Muscle layer of duodenum (tissue), 2 donors: ENCODE measurements at regions not wholly inside any gene's neighbourhood (a gene's known extent, or its start where the extent isn't known, plus 50 kb on each side); places are given as distances from the start of the nearest gene placed in this dataset.

Experiments
- H3K27ac ChIP-seq: one replicate; pipeline ENCODE4 v1.7.0; 2013; ENCODE audit warnings: mild to moderate bottlenecking, low read length
- H3K27me3 ChIP-seq: one replicate; pipeline ENCODE4 v1.7.0; 2013; ENCODE audit warnings: low read depth, mild to moderate bottlenecking, control low read depth, low read length
- H3K36me3 ChIP-seq, 2 donors: one replicate each; pipeline ENCODE4 v1.7.0; 2013; ENCODE audit warnings: low read length in 2 of 2, control low read depth in 1 of 2, mild to moderate bottlenecking in 1 of 2; ENCODE audit not compliant: insufficient read depth in 2 of 2, control insufficient read depth in 1 of 2
- H3K4me1 ChIP-seq, 2 donors: one replicate each; pipeline ENCODE4 v1.7.0; 2013; ENCODE audit warnings: low read length in 2 of 2, mild to moderate bottlenecking in 2 of 2, control low read depth in 1 of 2, moderate library complexity in 1 of 2; ENCODE audit not compliant: insufficient read depth in 2 of 2, control insufficient read depth in 1 of 2
- H3K4me3 ChIP-seq, 2 donors: one replicate each; pipeline ENCODE4 v1.7.0; 2013; ENCODE audit warnings: low read length in 2 of 2, low read depth in 1 of 2, mild to moderate bottlenecking in 1 of 2
- H3K9me3 ChIP-seq, 2 donors: one replicate each; pipeline ENCODE4 v1.7.0; 2013; ENCODE audit warnings: low read length in 2 of 2, control low read depth in 1 of 2, mild to moderate bottlenecking in 1 of 2; ENCODE audit not compliant: control insufficient read depth in 1 of 2
- donor health status: healthy.

DNA sequence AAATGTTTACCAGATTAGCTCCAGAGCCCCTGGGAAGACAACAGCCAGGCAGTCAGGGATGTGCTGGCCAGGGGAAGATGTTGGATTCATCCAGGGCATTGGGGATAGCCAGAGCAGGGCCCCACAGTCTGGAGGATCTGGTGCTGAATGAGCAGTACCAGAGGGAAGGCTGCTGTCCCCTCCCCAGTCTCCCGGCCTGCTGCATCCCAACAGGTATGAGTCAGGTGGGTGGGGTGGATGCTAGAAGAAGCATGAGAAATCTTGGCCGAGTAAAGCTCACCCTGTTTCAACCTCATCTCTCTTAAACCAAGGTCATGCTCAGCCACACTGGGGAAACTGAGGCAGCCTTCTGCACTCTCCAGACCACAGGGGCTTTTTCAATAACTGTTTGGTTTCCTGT lies 71.9 kb upstream of the SEC14L1 start:
- no peaks in the 10 kb centered on the region for H3K36me3 ChIP-seq
- no peak overlapping the region for H3K27ac ChIP-seq
- H3K4me3 ChIP-seq: no peak overlapping the region
- H3K9me3 ChIP-seq: no peaks in the 10 kb centered on the region
- no peaks in the 10 kb centered on the region for H3K4me1 ChIP-seq
- no peaks in the 10 kb centered on the region for H3K27me3 ChIP-seq

DNA sequence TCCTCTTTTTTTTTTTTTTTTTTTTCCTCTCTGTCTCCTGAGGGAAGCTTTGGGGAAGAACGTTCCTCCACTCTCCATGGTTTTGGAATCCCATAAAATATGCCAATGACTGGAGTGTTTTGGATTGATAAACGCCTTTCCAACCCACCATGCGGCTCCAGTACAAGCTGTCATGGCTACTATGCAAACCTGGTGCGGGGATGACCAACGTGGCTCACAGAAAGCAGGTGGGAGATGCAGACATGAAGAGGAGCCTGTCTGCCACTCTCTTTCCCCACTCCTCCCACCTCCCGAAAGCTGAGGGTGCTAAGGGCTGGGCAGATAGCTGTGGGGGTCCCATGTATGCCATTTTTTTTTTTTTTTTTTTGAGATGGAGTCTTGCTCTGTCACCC lies 69.9 kb upstream of the SEC14L1 start:
- H3K27me3 ChIP-seq: no peaks in the 10 kb centered on the region

DNA sequence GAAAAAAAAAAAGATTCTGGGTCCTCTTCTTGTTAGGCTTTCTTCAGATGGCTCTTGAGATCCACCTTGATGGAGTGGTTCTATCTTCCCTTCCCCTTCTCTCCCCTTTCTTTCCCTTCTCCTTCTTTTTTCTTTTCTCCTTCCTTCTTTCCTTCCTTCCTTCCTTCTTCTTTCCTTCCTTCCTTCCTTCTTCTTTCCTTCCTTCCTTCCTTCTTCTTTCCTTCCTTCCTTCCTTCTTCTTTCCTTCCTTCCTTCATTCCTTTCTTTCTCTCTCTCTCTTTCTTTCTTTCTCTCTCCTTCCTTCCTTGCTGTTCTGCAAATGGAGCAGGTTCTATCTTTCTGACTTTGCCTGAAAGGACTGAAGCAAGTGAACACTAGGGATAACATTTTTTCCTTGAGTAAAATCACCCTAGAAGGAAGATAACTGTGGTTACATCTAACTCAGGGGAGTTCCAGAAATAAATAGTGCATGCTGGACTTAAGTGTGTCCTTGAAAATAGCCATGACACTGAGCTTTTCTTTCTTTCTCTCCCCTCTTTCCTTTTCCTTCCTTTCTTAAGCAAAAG lies 68.8 kb upstream of the SEC14L1 start:
- H3K27ac ChIP-seq: no peak overlapping the region
- no peaks in the 10 kb centered on the region for H3K27me3 ChIP-seq
- no peaks in the 10 kb centered on the region for H3K9me3 ChIP-seq
- no peaks in the 10 kb centered on the region for H3K4me1 ChIP-seq
- H3K36me3 ChIP-seq: no peaks in the 10 kb centered on the region
- no peak overlapping the region for H3K4me3 ChIP-seq

More for the DNA sequence above, 69.9 kb upstream of the SEC14L1 start:
- Histone ChIP-seq H3K9me3 (no peaks in the 10 kb centered on the region), H3K4me3 (no peak overlapping the region), H3K27ac (no peak overlapping the region), H3K36me3 (no peaks in the 10 kb centered on the region), H3K4me1 (no peaks in the 10 kb centered on the region)

DNA sequence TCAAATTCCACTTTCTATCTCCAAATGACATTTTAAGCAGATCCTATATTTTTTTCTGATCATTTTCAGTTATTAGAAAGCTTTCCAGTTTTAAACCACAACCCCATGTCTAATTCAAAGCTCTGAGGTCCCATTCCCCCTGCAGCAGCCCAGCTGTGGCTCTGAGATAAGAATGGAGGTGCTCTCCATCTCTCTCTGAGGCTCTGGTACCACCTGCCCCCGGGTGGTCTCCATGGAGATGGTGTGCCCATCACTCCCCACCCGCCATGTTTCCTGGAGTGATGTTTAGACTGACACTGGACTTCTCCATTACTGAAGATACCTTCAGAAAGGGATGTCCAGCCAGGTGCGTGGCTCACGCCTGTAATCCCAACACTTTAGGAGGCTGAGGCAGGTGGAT lies 68.1 kb upstream of the SEC14L1 start:
- no peak overlapping the region for H3K4me3 ChIP-seq

DNA sequence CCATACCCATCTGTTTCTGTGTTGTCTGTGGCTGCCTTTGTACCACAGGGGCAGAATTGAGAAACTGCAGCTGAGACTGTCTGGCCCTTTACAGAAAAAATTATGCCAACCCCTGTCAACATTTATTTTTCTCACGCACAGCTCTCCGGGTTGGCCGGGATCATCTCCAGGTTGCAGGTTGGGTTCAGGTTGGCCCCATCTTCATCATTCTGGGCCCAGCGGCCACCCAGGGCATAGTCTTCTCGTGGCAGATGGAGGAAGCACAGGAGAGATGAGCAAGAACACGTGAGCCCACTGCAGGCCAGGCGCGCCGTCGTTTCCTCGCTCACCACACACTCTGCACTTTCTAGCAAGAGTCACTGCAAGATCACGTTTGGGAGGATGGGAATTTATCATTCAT lies 66.1 kb upstream of the SEC14L1 start:
- Histone ChIP-seq H3K36me3 (no peaks in the 10 kb centered on the region), H3K4me1 (no peaks in the 10 kb centered on the region), H3K27ac (no peak overlapping the region), H3K4me3 (no peak overlapping the region), H3K27me3 (no peaks in the 10 kb centered on the region), H3K9me3 (no peaks in the 10 kb centered on the region)

More for the DNA sequence above, 68.1 kb upstream of the SEC14L1 start:
- no peaks in the 10 kb centered on the region for H3K9me3 ChIP-seq
- H3K4me1 ChIP-seq: no peaks in the 10 kb centered on the region
- H3K27me3 ChIP-seq: no peaks in the 10 kb centered on the region
- H3K36me3 ChIP-seq: no peaks in the 10 kb centered on the region
- H3K27ac ChIP-seq: no peak overlapping the region

DNA sequence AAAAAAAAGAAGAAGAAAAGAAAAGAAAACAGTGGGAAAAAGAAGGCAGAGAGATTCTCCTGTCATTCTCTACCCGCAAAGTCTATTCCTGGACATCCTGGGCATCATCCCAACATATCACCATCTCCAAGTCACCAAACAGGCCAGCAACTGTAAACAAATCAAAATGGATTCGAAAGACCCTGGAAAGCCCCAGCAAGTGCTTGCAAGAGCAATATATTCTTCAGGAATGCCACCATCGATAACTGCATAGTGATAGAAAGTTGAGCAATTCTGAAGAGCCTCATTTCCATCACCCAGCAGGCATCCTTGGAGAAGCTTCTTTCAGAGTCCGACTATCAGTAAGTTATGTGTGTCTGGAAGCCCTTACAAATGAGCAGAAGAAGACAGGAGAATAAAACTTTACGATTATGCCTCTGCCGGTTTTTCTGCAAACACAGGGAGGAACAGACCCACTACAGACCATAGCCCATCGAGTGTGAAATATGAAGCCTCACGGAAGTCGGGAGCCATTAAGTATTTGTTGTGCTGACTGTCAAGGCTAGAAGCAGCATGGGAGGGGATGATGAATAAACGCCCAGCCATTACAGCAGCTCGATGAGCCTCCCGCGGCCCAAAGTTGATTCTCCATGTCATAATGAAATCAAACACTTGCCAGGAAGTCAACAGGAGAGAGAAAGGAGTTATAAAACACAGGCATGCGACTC lies 64.5 kb upstream of the SEC14L1 start:
- no peaks in the 10 kb centered on the region for H3K27me3 ChIP-seq
- H3K27ac ChIP-seq: no peak overlapping the region
- no peaks in the 10 kb centered on the region for H3K36me3 ChIP-seq
- no peaks in the 10 kb centered on the region for H3K4me1 ChIP-seq
- H3K9me3 ChIP-seq: no peaks in the 10 kb centered on the region
- no peak overlapping the region for H3K4me3 ChIP-seq

DNA sequence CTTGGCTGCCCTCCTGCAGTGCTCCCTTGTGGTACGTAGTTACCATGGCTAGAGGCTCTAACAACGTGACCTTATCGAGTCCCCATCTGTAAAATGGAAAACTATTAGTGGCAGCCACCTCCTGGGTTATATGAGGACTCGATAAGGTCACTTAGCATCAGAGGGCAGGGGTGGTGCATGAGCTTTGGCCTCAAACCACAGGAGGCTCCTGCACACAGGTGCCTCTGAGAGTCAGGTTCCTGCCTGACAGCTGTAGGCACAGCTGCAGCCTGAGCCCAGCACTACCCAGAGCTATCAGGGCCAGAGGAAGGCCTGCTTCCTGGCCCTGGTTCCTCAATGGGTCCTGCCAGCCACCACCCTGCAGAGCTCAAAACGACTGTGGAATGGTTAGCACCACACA lies 57.2 kb upstream of the SEC14L1 start:
- H3K4me3 ChIP-seq: no peak overlapping the region
- no peaks in the 10 kb centered on the region for H3K9me3 ChIP-seq
- H3K27ac ChIP-seq: no peak overlapping the region
- peaks cover 6 to 11% of the 10 kb centered on the region in 2 donors for H3K4me1 ChIP-seq
- H3K27me3 ChIP-seq: no peaks in the 10 kb centered on the region
- no peaks in the 10 kb centered on the region for H3K36me3 ChIP-seq

DNA sequence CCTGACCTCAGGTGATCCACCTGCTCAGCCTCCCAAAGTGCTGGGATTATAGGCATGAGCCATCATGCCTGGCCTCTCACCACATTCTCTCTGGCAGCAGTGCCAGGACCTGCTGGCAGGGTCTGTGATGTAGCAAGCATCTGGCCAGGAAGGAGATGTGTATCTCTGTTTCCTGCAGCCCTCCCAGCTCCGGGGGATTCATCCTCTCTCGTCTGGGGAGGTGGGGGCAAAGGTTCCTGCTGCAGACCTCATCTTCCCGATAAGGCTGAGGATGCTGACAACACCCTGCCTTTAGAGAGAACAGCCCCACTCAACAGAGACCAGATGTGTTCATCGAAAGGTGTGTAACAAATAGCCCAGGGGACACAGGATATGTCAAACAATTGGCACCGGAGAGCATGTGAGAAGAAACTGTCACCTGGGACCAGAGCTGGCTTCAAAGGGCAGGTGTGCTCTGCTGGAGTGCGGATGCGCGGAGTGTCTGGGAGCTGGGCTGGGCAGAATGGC lies 54.8 kb upstream of the SEC14L1 start:
- H3K9me3 ChIP-seq: no peaks in the 10 kb centered on the region
- peaks cover 6 to 23% of the 10 kb centered on the region in 2 donors for H3K4me1 ChIP-seq
- H3K36me3 ChIP-seq: peaks cover 0 to 6% of the 10 kb centered on the region in 2 donors
- H3K4me3 ChIP-seq: no peak overlapping the region
- no peak overlapping the region for H3K27ac ChIP-seq
- H3K27me3 ChIP-seq: no peaks in the 10 kb centered on the region

DNA sequence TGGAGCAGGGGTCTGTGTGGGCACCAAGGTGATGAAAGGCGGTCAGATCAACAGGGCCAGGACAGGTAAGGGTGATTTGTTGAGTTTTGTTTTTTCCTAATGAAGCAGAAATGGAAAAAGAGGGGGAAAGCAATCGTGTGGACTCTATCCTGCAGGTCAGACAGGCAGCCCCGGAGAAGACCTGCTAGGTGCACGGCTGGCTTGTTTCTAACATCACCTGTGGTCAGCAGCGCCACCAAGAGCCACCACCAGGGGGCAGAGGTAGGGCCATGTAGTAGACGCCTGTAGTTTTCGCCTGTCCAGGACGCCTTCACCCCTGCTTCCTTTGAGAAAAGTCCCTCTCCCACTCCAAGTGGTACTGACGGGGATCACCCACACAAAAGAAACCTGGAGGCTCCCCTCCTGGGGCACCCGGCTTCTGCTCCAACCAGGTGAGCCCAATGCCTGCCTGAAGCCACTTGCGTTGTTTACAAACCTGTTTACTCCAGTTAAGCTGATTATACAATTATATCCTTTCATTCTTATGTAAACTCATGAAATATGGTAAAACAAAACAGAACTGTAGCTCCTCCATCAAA lies 54.2 kb upstream of the SEC14L1 start:
- Histone ChIP-seq H3K36me3 (peaks cover 0 to 9% of the 10 kb centered on the region in 2 donors), H3K27ac (no peak overlapping the region), H3K4me3 (peak overlapping the region in 1 of 2 donors; percentile 26), H3K27me3 (no peaks in the 10 kb centered on the region), H3K4me1 (peaks cover 6 to 23% of the 10 kb centered on the region in 2 donors), H3K9me3 (no peaks in the 10 kb centered on the region)

DNA sequence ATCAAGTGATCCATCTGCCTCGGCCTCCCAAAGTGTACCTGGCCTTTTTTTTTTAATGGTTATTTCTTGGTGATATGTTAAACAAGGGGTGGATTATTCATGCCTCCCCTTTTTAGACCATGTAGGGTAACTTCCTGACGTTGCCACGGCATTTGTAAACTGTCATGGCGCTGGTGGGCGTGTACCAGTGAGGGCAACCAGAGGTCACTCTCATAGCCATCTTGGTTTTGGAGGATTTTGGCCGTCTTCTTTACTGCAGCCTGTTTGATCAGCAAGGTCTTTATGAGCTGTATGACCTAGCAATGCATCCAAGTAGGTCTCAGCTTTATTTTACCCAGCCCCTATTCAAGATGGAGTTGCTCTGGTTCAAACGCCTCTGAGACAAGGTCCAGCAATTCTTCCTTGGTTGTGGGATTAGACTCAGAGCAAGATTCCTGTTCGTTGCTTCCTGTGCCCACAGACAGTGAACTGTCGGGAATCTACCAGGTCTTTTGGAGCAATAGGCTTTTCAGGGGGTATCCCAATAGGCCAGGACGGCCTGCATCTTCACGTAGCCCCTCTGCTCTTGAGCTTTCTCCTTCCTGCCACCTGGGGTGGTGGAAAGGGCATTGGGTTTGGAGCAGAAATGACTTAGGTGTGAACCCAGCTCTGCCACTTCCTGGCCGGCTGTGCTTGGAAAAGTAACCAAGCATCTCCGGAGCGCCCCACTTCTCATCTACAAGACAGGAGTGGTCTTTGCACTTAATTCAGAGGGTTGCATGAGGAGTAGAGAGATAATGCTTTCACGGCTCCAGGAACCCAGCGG lies 52.9 kb upstream of the SEC14L1 start:
- H3K27ac ChIP-seq: peak overlapping the region; percentile 93
- no peaks in the 10 kb centered on the region for H3K27me3 ChIP-seq
- peaks cover 5 to 9% of the 10 kb centered on the region in 2 donors for H3K36me3 ChIP-seq
- H3K4me1 ChIP-seq: peaks cover 6 to 23% of the 10 kb centered on the region in 2 donors
- H3K9me3 ChIP-seq: no peaks in the 10 kb centered on the region
- peak overlapping the region; percentile 67 to 93 for H3K4me3 ChIP-seq
